ENCODE measurements at regions not wholly inside any gene's neighbourhood (a gene's known extent, or its start where the extent isn't known, plus 50 kb on each side); places are given as distances from the start of the nearest gene placed in this dataset.

- TF ChIP-seq CTCF (IDR thresholded peaks at IDR 0.05; ENCODE audit: borderline replicate concordance, extremely low read depth, low read length, poor library complexity, severe bottlenecking) (no peak), EZH2 (IDR thresholded peaks at IDR 0.05; ENCODE audit: borderline replicate concordance, low read depth, low read length, severe bottlenecking) (no peak)
These were observed 151.7 kb downstream of the THBS2 start for GRCh38 chr6:169101981-169102380.
